HUES6 (cell line): ENCODE measurements at regions not wholly inside any gene's neighbourhood (a gene's known extent, or its start where the extent isn't known, plus 50 kb on each side); places are given as distances from the start of the nearest gene placed in this dataset.

Source experiments
- H3K27ac ChIP-seq: 2 replicates; pipeline ENCODE4 v1.7.0; 2013; ENCODE audit warnings: low read depth, mild to moderate bottlenecking, low read length, inconsistent platforms
- H3K27me3 ChIP-seq: 2 replicates; pipeline ENCODE4 v1.6.1; 2013; ENCODE audit warnings: low read length; ENCODE audit not compliant: control insufficient read depth, insufficient read depth
- H3K36me3 ChIP-seq: 2 replicates; pipeline ENCODE4 v1.6.1; 2013; ENCODE audit warnings: low read length; ENCODE audit not compliant: control insufficient read depth, insufficient read depth
- H3K4me1 ChIP-seq: 2 replicates; pipeline ENCODE4 v1.6.1; 2013; ENCODE audit warnings: low read length; ENCODE audit not compliant: control insufficient read depth, insufficient read depth
- H3K4me3 ChIP-seq: 2 replicates; pipeline ENCODE4 v1.5.1; 2013; ENCODE audit warnings: low read depth, low read length
- H3K9ac ChIP-seq: one replicate; pipeline ENCODE4 v1.6.1; 2013; ENCODE audit warnings: mild to moderate bottlenecking, low read length
- H3K9me3 ChIP-seq: 2 replicates; pipeline ENCODE4 v1.6.1; 2013; ENCODE audit warnings: low read depth, low read length; ENCODE audit not compliant: control insufficient read depth, insufficient read depth

- Histone ChIP-seq H3K36me3 (no peaks in the 10 kb centered on the region), H3K9me3 (no peaks in the 10 kb centered on the region), H3K4me3 (no peak overlapping the region)
Observed at GRCh38 chrX:8232406-8232805, 61.3 kb upstream of the VCX2 start.

GRCh38 chrX:8233091-8233490 lies 62.0 kb upstream of the VCX2 start:
- no peak overlapping the region for H3K27ac ChIP-seq
- no peaks in the 10 kb centered on the region for H3K36me3 ChIP-seq
- no peak overlapping the region for H3K9ac ChIP-seq
- H3K27me3 ChIP-seq, result no peaks in the 10 kb centered on the region; the same call in 1 of the 2 replicates
- H3K4me3 ChIP-seq, result no peak overlapping the region
- no peaks in the 10 kb centered on the region for H3K4me1 ChIP-seq
- no peaks in the 10 kb centered on the region for H3K9me3 ChIP-seq

More at GRCh38 chrX:8232406-8232805, 61.3 kb upstream of the VCX2 start:
- H3K9ac ChIP-seq, result no peak overlapping the region
- H3K27ac ChIP-seq, result no peak overlapping the region
- no peaks in the 10 kb centered on the region; the same call in 1 of the 2 replicates for H3K27me3 ChIP-seq
- H3K4me1 ChIP-seq, result no peaks in the 10 kb centered on the region

- Histone ChIP-seq H3K4me3 (no peak overlapping the region), H3K4me1 (no peaks in the 10 kb centered on the region), H3K27ac (no peak overlapping the region), H3K36me3 (no peaks in the 10 kb centered on the region), H3K9me3 (no peaks in the 10 kb centered on the region), H3K27me3 (no peaks in the 10 kb centered on the region; the same call in 1 of the 2 replicates), H3K9ac (no peak overlapping the region)
Observed at GRCh38 chrX:8235026-8235425, 64.0 kb upstream of the VCX2 start.

GRCh38 chrX:8237718-8238117 lies 66.7 kb upstream of the VCX2 start:
- H3K9ac ChIP-seq, result no peak overlapping the region

GRCh38 chrX:8242431-8243020 lies 71.5 kb upstream of the VCX2 start:
- no peaks in the 10 kb centered on the region for H3K9me3 ChIP-seq
- H3K36me3 ChIP-seq, result no peaks in the 10 kb centered on the region
- H3K4me3 ChIP-seq, result no peak overlapping the region
- no peak overlapping the region for H3K9ac ChIP-seq
- H3K27ac ChIP-seq, result no peak overlapping the region
- no peaks in the 10 kb centered on the region for H3K27me3 ChIP-seq
- H3K4me1 ChIP-seq, result no peaks in the 10 kb centered on the region

More at GRCh38 chrX:8237718-8238117, 66.7 kb upstream of the VCX2 start:
- no peak overlapping the region for H3K27ac ChIP-seq
- H3K9me3 ChIP-seq, result no peaks in the 10 kb centered on the region
- H3K4me3 ChIP-seq, result no peak overlapping the region
- no peaks in the 10 kb centered on the region for H3K36me3 ChIP-seq
- no peaks in the 10 kb centered on the region for H3K27me3 ChIP-seq
- H3K4me1 ChIP-seq, result no peaks in the 10 kb centered on the region

GRCh38 chrX:8244301-8244700 lies 73.2 kb upstream of the VCX2 start:
- no peak overlapping the region for H3K4me3 ChIP-seq
- no peaks in the 10 kb centered on the region for H3K4me1 ChIP-seq
- H3K9me3 ChIP-seq, result no peaks in the 10 kb centered on the region
- H3K9ac ChIP-seq, result no peak overlapping the region
- no peak overlapping the region for H3K27ac ChIP-seq
- H3K27me3 ChIP-seq, result no peaks in the 10 kb centered on the region
- no peaks in the 10 kb centered on the region for H3K36me3 ChIP-seq

- H3K27ac ChIP-seq, result no peak overlapping the region
- no peaks in the 10 kb centered on the region for H3K27me3 ChIP-seq
- no peak overlapping the region for H3K4me3 ChIP-seq
- no peaks in the 10 kb centered on the region for H3K9me3 ChIP-seq
- H3K36me3 ChIP-seq, result no peaks in the 10 kb centered on the region
- no peaks in the 10 kb centered on the region for H3K4me1 ChIP-seq
- H3K9ac ChIP-seq, result no peak overlapping the region
Observed at GRCh38 chrX:8245411-8245810, 74.3 kb upstream of the VCX2 start.

GRCh38 chrX:8253096-8253495 lies 82.0 kb upstream of the VCX2 start:
- Histone ChIP-seq H3K9ac (no peak overlapping the region), H3K9me3 (no peaks in the 10 kb centered on the region), H3K27me3 (no peaks in the 10 kb centered on the region; the same call in 1 of the 2 replicates), H3K4me1 (no peaks in the 10 kb centered on the region), H3K27ac (no peak overlapping the region), H3K36me3 (no peaks in the 10 kb centered on the region), H3K4me3 (no peak overlapping the region)

GRCh38 chrX:8254401-8254800 lies 83.3 kb upstream of the VCX2 start:
- H3K36me3 ChIP-seq, result no peaks in the 10 kb centered on the region
- H3K9ac ChIP-seq, result no peak overlapping the region
- H3K27ac ChIP-seq, result no peak overlapping the region
- H3K27me3 ChIP-seq, result no peaks in the 10 kb centered on the region; the same call in 1 of the 2 replicates
- H3K4me3 ChIP-seq, result no peak overlapping the region
- H3K4me1 ChIP-seq, result no peaks in the 10 kb centered on the region
- no peaks in the 10 kb centered on the region for H3K9me3 ChIP-seq

- no peak overlapping the region for H3K27ac ChIP-seq
- no peaks in the 10 kb centered on the region for H3K27me3 ChIP-seq
- H3K4me3 ChIP-seq, result no peak overlapping the region
Observed at GRCh38 chrX:8272821-8273220, 101.8 kb upstream of the VCX2 start.

GRCh38 chrX:8273451-8273895 lies 102.4 kb upstream of the VCX2 start:
- no peak overlapping the region for H3K27ac ChIP-seq
- no peaks in the 10 kb centered on the region for H3K36me3 ChIP-seq
- H3K4me3 ChIP-seq, result no peak overlapping the region
- no peaks in the 10 kb centered on the region; the same call in 1 of the 2 replicates for H3K4me1 ChIP-seq
- H3K27me3 ChIP-seq, result no peaks in the 10 kb centered on the region
- H3K9ac ChIP-seq, result no peak overlapping the region
- H3K9me3 ChIP-seq, result peaks cover 12% of the 10 kb centered on the region

More at GRCh38 chrX:8272821-8273220, 101.8 kb upstream of the VCX2 start:
- Histone ChIP-seq H3K36me3 (no peaks in the 10 kb centered on the region), H3K4me1 (no peaks in the 10 kb centered on the region), H3K9me3 (peaks cover 10% of the 10 kb centered on the region), H3K9ac (no peak overlapping the region)
